Panc1 (cell line): ENCODE measurements at regions not wholly inside any gene's neighbourhood (a gene's known extent, or its start where the extent isn't known, plus 50 kb on each side); places are given as distances from the start of the nearest gene placed in this dataset.

Source experiments
- POLR2AphosphoS5 ChIP-seq: IDR thresholded peaks from 2 replicates; pipeline ENCODE4 v1.6.1; 2012; ENCODE audit warnings: mild to moderate bottlenecking, low read depth, low read length, moderate library complexity
- REST ChIP-seq, 2 experiments: IDR thresholded peaks; 2 replicates each; pipeline ENCODE4 v1.6.1; 2011 to 2012; ENCODE audit warnings: low read depth in 2 of 2, control low read depth in 1 of 2, low read length in 1 of 2, mild to moderate bottlenecking in 1 of 2, moderate library complexity in 1 of 2; ENCODE audit not compliant: insufficient read depth in 1 of 2
- TF ChIP-seq, protein P1 (sequence below): fragments of 450-650 bp; IDR thresholded peaks from 2 replicates; pipeline ENCODE4 v1.5.1; 2017; ENCODE audit warnings: mild to moderate bottlenecking

- TF ChIP-seq, protein P1, sequence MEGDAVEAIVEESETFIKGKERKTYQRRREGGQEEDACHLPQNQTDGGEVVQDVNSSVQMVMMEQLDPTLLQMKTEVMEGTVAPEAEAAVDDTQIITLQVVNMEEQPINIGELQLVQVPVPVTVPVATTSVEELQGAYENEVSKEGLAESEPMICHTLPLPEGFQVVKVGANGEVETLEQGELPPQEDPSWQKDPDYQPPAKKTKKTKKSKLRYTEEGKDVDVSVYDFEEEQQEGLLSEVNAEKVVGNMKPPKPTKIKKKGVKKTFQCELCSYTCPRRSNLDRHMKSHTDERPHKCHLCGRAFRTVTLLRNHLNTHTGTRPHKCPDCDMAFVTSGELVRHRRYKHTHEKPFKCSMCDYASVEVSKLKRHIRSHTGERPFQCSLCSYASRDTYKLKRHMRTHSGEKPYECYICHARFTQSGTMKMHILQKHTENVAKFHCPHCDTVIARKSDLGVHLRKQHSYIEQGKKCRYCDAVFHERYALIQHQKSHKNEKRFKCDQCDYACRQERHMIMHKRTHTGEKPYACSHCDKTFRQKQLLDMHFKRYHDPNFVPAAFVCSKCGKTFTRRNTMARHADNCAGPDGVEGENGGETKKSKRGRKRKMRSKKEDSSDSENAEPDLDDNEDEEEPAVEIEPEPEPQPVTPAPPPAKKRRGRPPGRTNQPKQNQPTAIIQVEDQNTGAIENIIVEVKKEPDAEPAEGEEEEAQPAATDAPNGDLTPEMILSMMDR, result no peak
- TF ChIP-seq REST (IDR thresholded peaks at IDR 0.05; ENCODE audit: insufficient read depth in 1 of 2, low read depth in 2 of 2, low read length in 1 of 2), result no peak
- no peak for TF ChIP-seq POLR2AphosphoS5
These were observed 904.6 kb upstream of the NR2F2 start for GRCh38 chr15:95425859-95426258.
